ENCODE measurements at regions not wholly inside any gene's neighbourhood (a gene's known extent, or its start where the extent isn't known, plus 50 kb on each side); places are given as distances from the start of the nearest gene placed in this dataset.

DNA sequence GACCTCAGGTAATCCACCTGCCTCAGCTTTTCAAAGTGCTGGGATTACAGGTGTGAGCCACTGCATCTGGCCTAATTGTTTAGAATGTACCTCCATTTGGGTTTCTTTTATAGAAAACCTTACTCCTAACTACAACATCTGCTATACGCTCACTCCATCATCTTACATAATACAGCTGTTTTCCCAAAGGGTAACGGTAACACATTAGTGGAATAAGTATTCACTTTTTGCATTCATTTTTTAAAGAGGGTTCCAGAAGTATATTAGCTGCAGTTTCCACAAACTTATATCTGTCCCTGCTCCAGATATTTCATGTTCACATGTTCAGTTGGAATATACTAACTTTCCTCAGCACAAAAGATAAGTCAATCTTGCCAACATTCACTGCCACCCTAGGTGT is 640.1 kb upstream of the FSHR start:
- Mint-ChIP-seq H3K4me1 (no peaks in the 10 kb centered on the region), H3K4me3 (no peak overlapping the region), H3K9me3 (no peaks in the 10 kb centered on the region), H3K27me3 (ENCODE audit: low read depth) (no peaks in the 10 kb centered on the region), H3K36me3 (ENCODE audit: low read depth) (no peaks in the 10 kb centered on the region), H3K27ac (ENCODE audit: unreplicated experiment) (no peak overlapping the region)
- TF ChIP-seq, protein P1, sequence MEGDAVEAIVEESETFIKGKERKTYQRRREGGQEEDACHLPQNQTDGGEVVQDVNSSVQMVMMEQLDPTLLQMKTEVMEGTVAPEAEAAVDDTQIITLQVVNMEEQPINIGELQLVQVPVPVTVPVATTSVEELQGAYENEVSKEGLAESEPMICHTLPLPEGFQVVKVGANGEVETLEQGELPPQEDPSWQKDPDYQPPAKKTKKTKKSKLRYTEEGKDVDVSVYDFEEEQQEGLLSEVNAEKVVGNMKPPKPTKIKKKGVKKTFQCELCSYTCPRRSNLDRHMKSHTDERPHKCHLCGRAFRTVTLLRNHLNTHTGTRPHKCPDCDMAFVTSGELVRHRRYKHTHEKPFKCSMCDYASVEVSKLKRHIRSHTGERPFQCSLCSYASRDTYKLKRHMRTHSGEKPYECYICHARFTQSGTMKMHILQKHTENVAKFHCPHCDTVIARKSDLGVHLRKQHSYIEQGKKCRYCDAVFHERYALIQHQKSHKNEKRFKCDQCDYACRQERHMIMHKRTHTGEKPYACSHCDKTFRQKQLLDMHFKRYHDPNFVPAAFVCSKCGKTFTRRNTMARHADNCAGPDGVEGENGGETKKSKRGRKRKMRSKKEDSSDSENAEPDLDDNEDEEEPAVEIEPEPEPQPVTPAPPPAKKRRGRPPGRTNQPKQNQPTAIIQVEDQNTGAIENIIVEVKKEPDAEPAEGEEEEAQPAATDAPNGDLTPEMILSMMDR (conservative IDR thresholded peaks at IDR 0.05), result no peak
- DNase-seq (ENCODE audit: low read depth, low spot score), result no peak

DNA sequence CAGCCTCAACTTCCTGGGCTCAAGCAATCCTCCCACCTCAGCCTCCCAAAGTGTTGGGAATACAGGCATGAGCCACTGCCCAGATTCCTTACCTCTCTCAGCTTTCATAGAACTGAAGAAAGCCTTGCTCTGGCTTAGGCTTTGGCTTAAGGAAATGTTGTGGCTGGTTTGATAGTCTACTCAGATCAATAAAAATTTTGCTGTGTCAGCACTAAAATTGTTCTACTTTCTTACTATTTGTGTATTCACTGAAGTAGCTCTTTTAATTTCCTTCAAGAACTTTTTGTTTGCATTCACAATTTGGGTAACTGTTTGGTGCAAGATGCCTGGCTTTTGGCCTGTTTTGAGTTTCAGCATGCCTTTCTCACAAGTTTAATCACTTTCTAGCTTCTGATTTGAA is 634.0 kb upstream of the FSHR start:
- no peak for DNase-seq (ENCODE audit: low read depth, low spot score)
- H3K9me3 Mint-ChIP-seq, result peaks cover 2% of the 10 kb centered on the region
- no peaks in the 10 kb centered on the region for H3K36me3 Mint-ChIP-seq (ENCODE audit: low read depth)
- TF ChIP-seq, protein P1 (conservative IDR thresholded peaks at IDR 0.05), result no peak
- no peaks in the 10 kb centered on the region for H3K4me1 Mint-ChIP-seq
- no peak overlapping the region for H3K4me3 Mint-ChIP-seq
- H3K27me3 Mint-ChIP-seq (ENCODE audit: low read depth), result no peaks in the 10 kb centered on the region
- no peak overlapping the region for H3K27ac Mint-ChIP-seq (ENCODE audit: unreplicated experiment)

- no peaks in the 10 kb centered on the region for H3K36me3 Mint-ChIP-seq (ENCODE audit: low read depth)
Measured at GRCh38 chr2:49780949-49781348, 626.6 kb upstream of the FSHR start.

GRCh38 chr2:49772299-49772970 is 618.1 kb upstream of the FSHR start:
- H3K4me3 Mint-ChIP-seq, result no peak overlapping the region
- no peaks in the 10 kb centered on the region for H3K4me1 Mint-ChIP-seq
- H3K27me3 Mint-ChIP-seq (ENCODE audit: low read depth), result no peaks in the 10 kb centered on the region
- H3K9me3 Mint-ChIP-seq, result peaks cover 1% of the 10 kb centered on the region
- no peak for DNase-seq (ENCODE audit: low read depth, low spot score)
- no peak overlapping the region for H3K27ac Mint-ChIP-seq (ENCODE audit: unreplicated experiment)
- TF ChIP-seq, protein P1 (conservative IDR thresholded peaks at IDR 0.05), result no peak
- no peaks in the 10 kb centered on the region for H3K36me3 Mint-ChIP-seq (ENCODE audit: low read depth)

More at GRCh38 chr2:49780949-49781348, 626.6 kb upstream of the FSHR start:
- H3K27ac Mint-ChIP-seq (ENCODE audit: unreplicated experiment), result no peak overlapping the region
- TF ChIP-seq, protein P1 (conservative IDR thresholded peaks at IDR 0.05), result no peak
- H3K27me3 Mint-ChIP-seq (ENCODE audit: low read depth), result no peaks in the 10 kb centered on the region
- H3K9me3 Mint-ChIP-seq, result peaks cover 8% of the 10 kb centered on the region
- DNase-seq (ENCODE audit: low read depth, low spot score), result no peak
- H3K4me1 Mint-ChIP-seq, result no peaks in the 10 kb centered on the region
- H3K4me3 Mint-ChIP-seq, result no peak overlapping the region

DNA sequence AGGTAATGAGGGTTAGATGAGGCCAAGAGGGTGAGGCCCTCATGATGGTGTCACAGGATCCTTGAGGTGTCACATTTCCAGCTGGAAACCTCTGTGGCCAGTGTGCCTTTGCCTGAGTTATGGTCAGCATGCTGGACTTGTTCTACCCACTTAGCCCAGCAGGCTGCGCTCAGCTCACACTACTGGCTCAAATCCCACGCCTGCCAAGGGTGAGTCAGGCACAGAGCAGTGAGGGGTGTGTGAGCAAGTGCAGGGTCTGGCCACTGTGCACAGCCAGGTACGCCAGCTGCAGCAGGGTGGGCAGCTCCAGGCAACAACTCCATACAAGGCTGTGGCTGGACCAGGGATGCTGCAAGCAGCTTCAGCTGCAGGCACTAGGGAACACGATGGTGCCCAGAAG is 616.6 kb upstream of the FSHR start:
- H3K4me3 Mint-ChIP-seq, result no peak overlapping the region
- H3K4me1 Mint-ChIP-seq, result no peaks in the 10 kb centered on the region
- DNase-seq (ENCODE audit: low read depth, low spot score), result peak; percentile 53
- no peaks in the 10 kb centered on the region for H3K27me3 Mint-ChIP-seq (ENCODE audit: low read depth)
- H3K9me3 Mint-ChIP-seq, result no peaks in the 10 kb centered on the region
- TF ChIP-seq, protein P1 (conservative IDR thresholded peaks at IDR 0.05), result peak; percentile 71
- H3K27ac Mint-ChIP-seq (ENCODE audit: unreplicated experiment), result no peak overlapping the region
- H3K36me3 Mint-ChIP-seq (ENCODE audit: low read depth), result no peaks in the 10 kb centered on the region
